SK-N-SH treated with all-trans-retinoic acid at 6 μM for 48 hours (cell line): ENCODE measurements at regions not wholly inside any gene's neighbourhood (a gene's known extent, or its start where the extent isn't known, plus 50 kb on each side); places are given as distances from the start of the nearest gene placed in this dataset.

Experiments
- ATAC-seq: fragments of 200-7000 bp; cut with Tn5 transposase; 3 replicates; pipeline ENCODE4 v1.9.1; 2020; ENCODE audit warnings: mild to moderate bottlenecking, moderate library complexity
- ARNTL ChIP-seq: fragments of 450-650 bp; formaldehyde crosslinking; IDR thresholded peaks from 2 replicates; pipeline ENCODE4 v1.5.0; 2020; ENCODE audit warnings: low read depth, mild to moderate bottlenecking, moderate library complexity, borderline replicate concordance
- BACH2 ChIP-seq: fragments of 250-450 bp; sonication (Bioruptor Pico); IDR thresholded peaks from 2 replicates; pipeline ENCODE4 v1.9.0; 2021; ENCODE audit warnings: mild to moderate bottlenecking, borderline replicate concordance
- CSDC2 ChIP-seq: fragments of 250-450 bp; sonication (Bioruptor Pico); IDR thresholded peaks from 2 replicates; pipeline ENCODE4 v1.5.0; 2020; ENCODE audit warnings: mild to moderate bottlenecking, moderate library complexity
- ESRRG ChIP-seq: fragments of 250-450 bp; sonication (Bioruptor Pico); IDR thresholded peaks from 2 replicates; pipeline ENCODE4 v1.6.1; 2021; ENCODE audit warnings: mild to moderate bottlenecking
- ISL1 ChIP-seq: fragments of 250-450 bp; sonication (Bioruptor Pico); IDR thresholded peaks from 2 replicates; pipeline ENCODE4 v2.1.2; 2022; ENCODE audit warnings: mild to moderate bottlenecking, moderate library complexity
- OSR1 ChIP-seq: fragments of 250-450 bp; sonication (Bioruptor Pico); IDR thresholded peaks from 2 replicates; pipeline ENCODE4 v1.8.0; 2022; ENCODE audit warnings: moderate library complexity, mild to moderate bottlenecking, inconsistent platforms
- PPARA ChIP-seq: fragments of 250-450 bp; sonication (Bioruptor Pico); IDR thresholded peaks from 2 replicates; pipeline ENCODE4 v1.5.0; 2020; ENCODE audit warnings: mild to moderate bottlenecking, borderline replicate concordance
- RARB ChIP-seq: fragments of 250-450 bp; sonication (Bioruptor Pico); IDR thresholded peaks from 2 replicates; pipeline ENCODE4 v1.8.0; 2021; ENCODE audit warnings: mild to moderate bottlenecking, moderate library complexity
- SNAI2 ChIP-seq: fragments of 250-450 bp; sonication (Bioruptor Pico); IDR thresholded peaks from 2 replicates; pipeline ENCODE4 v1.5.0; 2020; ENCODE audit warnings: mild to moderate bottlenecking, moderate library complexity
- TCF4 ChIP-seq: fragments of 250-450 bp; sonication (Bioruptor Pico); IDR thresholded peaks from 2 replicates; pipeline ENCODE4 v1.8.0; 2021; ENCODE audit warnings: mild to moderate bottlenecking, moderate library complexity, borderline replicate concordance
- ZC3H10 ChIP-seq: fragments of 250-450 bp; sonication (Bioruptor Pico); IDR thresholded peaks from 2 replicates; pipeline ENCODE4 v1.5.1; 2021; ENCODE audit warnings: mild to moderate bottlenecking, moderate library complexity
- ZFP3 ChIP-seq: fragments of 250-450 bp; sonication (Bioruptor Pico); IDR thresholded peaks from 2 replicates; pipeline ENCODE4 v1.5.0; 2020; ENCODE audit warnings: mild to moderate bottlenecking, moderate library complexity
- ZFP30 ChIP-seq: fragments of 450-650 bp; formaldehyde crosslinking; IDR thresholded peaks from 2 replicates; pipeline ENCODE4 v1.5.0; 2022; ENCODE audit warnings: mild to moderate bottlenecking, moderate library complexity
- ZNF70 ChIP-seq: fragments of 450-650 bp; formaldehyde crosslinking; IDR thresholded peaks from 2 replicates; pipeline ENCODE4 v1.5.0; 2020; ENCODE audit warnings: mild to moderate bottlenecking, moderate library complexity
- ZNF8 ChIP-seq: fragments of 450-650 bp; formaldehyde crosslinking; IDR thresholded peaks from 2 replicates; pipeline ENCODE4 v1.5.0; 2020; ENCODE audit warnings: mild to moderate bottlenecking, moderate library complexity
- TF ChIP-seq, protein P1 (sequence below): fragments of 250-450 bp; sonication (Bioruptor Pico); IDR thresholded peaks from 2 replicates; pipeline ENCODE4 v1.5.0; 2020; ENCODE audit warnings: mild to moderate bottlenecking, moderate library complexity
- TF ChIP-seq, protein P2 (sequence below): fragments of 250-450 bp; sonication (Bioruptor Pico); IDR thresholded peaks from 2 replicates; pipeline ENCODE4 v1.8.0; 2021; ENCODE audit warnings: low read depth, mild to moderate bottlenecking, moderate library complexity, borderline replicate concordance
- TF ChIP-seq, protein P3 (sequence below): fragments of 250-450 bp; sonication (Bioruptor Pico); IDR thresholded peaks from 2 replicates; pipeline ENCODE4 v1.5.1; 2021; ENCODE audit warnings: mild to moderate bottlenecking, moderate library complexity
- TF ChIP-seq, protein P4 (sequence below): fragments of 250-450 bp; sonication (Bioruptor Pico); IDR thresholded peaks from 2 replicates; pipeline ENCODE4 v1.8.0; 2020; ENCODE audit warnings: mild to moderate bottlenecking, moderate library complexity, borderline replicate concordance

DNA sequence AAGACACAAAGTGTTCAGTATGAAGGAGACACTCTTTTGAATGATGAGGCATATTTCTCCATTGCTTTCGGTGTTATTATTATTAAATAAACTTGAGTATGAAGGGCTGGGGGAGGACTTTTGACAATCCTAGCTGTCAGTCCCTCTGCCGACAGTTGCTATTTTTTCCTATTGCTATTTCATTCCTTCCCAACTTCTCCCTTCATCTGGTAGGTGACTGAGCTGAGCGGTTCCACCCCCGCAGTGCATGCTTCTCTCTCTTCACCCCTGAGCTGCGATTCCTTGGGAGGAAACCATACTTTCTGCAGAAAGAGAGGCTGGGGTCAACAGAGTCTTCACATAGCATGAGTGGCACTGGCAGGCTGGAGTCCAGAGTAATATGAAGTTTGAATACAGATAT, 261.2 kb upstream of the TAC1 start:
- no peak for ATAC-seq
- TF ChIP-seq ISL1: no peak
- no peak for TF ChIP-seq ZC3H10 (CRISPR knock-in tag)
- TF ChIP-seq, protein P1, sequence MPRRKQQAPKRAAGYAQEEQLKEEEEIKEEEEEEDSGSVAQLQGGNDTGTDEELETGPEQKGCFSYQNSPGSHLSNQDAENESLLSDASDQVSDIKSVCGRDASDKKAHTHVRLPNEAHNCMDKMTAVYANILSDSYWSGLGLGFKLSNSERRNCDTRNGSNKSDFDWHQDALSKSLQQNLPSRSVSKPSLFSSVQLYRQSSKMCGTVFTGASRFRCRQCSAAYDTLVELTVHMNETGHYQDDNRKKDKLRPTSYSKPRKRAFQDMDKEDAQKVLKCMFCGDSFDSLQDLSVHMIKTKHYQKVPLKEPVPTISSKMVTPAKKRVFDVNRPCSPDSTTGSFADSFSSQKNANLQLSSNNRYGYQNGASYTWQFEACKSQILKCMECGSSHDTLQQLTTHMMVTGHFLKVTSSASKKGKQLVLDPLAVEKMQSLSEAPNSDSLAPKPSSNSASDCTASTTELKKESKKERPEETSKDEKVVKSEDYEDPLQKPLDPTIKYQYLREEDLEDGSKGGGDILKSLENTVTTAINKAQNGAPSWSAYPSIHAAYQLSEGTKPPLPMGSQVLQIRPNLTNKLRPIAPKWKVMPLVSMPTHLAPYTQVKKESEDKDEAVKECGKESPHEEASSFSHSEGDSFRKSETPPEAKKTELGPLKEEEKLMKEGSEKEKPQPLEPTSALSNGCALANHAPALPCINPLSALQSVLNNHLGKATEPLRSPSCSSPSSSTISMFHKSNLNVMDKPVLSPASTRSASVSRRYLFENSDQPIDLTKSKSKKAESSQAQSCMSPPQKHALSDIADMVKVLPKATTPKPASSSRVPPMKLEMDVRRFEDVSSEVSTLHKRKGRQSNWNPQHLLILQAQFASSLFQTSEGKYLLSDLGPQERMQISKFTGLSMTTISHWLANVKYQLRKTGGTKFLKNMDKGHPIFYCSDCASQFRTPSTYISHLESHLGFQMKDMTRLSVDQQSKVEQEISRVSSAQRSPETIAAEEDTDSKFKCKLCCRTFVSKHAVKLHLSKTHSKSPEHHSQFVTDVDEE (CRISPR knock-in tag): no peak
- TF ChIP-seq PPARA (CRISPR knock-in tag): no peak
- TF ChIP-seq ESRRG: no peak
- no peak for TF ChIP-seq ZNF70 (CRISPR knock-in tag)
- TF ChIP-seq ZFP30 (CRISPR knock-in tag): no peak
- no peak for TF ChIP-seq RARB (CRISPR knock-in tag)
- TF ChIP-seq, protein P2, sequence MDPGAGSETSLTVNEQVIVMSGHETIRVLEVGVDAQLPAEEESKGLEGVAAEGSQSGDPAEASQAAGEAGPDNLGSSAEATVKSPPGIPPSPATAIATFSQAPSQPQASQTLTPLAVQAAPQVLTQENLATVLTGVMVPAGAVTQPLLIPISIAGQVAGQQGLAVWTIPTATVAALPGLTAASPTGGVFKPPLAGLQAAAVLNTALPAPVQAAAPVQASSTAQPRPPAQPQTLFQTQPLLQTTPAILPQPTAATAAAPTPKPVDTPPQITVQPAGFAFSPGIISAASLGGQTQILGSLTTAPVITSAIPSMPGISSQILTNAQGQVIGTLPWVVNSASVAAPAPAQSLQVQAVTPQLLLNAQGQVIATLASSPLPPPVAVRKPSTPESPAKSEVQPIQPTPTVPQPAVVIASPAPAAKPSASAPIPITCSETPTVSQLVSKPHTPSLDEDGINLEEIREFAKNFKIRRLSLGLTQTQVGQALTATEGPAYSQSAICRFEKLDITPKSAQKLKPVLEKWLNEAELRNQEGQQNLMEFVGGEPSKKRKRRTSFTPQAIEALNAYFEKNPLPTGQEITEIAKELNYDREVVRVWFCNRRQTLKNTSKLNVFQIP (CRISPR knock-in tag): no peak
- TF ChIP-seq, protein P3, sequence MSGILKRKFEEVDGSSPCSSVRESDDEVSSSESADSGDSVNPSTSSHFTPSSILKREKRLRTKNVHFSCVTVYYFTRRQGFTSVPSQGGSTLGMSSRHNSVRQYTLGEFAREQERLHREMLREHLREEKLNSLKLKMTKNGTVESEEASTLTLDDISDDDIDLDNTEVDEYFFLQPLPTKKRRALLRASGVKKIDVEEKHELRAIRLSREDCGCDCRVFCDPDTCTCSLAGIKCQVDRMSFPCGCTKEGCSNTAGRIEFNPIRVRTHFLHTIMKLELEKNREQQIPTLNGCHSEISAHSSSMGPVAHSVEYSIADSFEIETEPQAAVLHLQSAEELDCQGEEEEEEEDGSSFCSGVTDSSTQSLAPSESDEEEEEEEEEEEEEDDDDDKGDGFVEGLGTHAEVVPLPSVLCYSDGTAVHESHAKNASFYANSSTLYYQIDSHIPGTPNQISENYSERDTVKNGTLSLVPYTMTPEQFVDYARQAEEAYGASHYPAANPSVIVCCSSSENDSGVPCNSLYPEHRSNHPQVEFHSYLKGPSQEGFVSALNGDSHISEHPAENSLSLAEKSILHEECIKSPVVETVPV: no peak
- no peak for TF ChIP-seq TCF4 (CRISPR knock-in tag)
- TF ChIP-seq ZNF8 (CRISPR knock-in tag): no peak
- TF ChIP-seq BACH2: no peak
- TF ChIP-seq ZFP3: no peak
- no peak for TF ChIP-seq CSDC2 (CRISPR knock-in tag)
- TF ChIP-seq OSR1: no peak

DNA sequence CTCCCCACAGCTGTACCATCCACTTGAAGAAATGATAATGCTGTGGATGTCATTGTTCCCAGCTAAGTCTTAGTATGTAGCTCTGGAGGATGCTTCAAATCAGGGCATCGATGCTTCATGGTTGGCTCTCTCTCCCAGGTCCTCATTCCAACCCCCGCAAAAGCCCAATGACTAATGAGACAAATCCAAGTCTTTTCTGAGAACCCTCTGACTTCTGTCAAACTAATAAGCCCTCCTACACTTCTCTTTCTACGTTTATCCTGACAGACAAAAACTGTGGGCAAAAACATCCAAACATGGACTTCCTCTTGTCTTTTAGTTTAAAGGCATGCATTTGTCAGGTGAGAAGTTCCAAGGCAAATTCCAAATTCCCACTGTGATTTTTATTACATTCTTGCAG, 260.4 kb upstream of the TAC1 start:
- TF ChIP-seq ESRRG: no peak
- no peak for ATAC-seq

DNA sequence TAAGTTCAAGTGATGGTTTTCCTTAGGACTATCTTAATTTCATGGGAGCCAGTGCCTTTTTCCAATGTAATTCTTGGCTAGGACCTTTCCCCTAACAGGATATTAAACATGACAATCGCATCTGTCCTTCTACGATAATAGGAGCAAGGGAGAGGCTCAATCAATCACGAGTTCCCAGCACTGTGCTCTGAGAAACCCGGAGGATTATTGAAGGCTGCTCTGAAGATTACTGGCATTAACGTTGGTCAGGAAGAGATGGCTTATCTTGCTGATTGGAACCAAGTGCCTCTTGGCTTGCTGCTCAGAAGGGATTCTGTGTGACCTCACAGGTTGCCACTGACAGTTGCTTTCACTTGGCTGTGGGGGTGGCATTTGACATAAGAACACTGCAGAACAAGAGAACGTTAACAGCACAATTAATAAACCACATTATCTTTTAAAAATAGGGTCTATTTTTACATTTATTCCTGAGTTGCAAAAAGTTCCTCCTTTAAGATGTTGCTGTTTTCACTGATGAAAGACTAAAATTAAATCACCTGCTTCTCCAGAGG, 252.1 kb upstream of the TAC1 start:
- ATAC-seq: no peak
- no peak for TF ChIP-seq ARNTL (CRISPR knock-in tag)
- no peak for TF ChIP-seq SNAI2
- TF ChIP-seq TCF4 (CRISPR knock-in tag): no peak
- TF ChIP-seq, protein P2 (CRISPR knock-in tag): no peak
- no peak for TF ChIP-seq ZC3H10 (CRISPR knock-in tag)
- TF ChIP-seq, protein P4, sequence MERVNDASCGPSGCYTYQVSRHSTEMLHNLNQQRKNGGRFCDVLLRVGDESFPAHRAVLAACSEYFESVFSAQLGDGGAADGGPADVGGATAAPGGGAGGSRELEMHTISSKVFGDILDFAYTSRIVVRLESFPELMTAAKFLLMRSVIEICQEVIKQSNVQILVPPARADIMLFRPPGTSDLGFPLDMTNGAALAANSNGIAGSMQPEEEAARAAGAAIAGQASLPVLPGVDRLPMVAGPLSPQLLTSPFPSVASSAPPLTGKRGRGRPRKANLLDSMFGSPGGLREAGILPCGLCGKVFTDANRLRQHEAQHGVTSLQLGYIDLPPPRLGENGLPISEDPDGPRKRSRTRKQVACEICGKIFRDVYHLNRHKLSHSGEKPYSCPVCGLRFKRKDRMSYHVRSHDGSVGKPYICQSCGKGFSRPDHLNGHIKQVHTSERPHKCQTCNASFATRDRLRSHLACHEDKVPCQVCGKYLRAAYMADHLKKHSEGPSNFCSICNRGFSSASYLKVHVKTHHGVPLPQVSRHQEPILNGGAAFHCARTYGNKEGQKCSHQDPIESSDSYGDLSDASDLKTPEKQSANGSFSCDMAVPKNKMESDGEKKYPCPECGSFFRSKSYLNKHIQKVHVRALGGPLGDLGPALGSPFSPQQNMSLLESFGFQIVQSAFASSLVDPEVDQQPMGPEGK (CRISPR knock-in tag): no peak
- no peak for TF ChIP-seq PPARA (CRISPR knock-in tag)
- no peak for TF ChIP-seq ZNF70 (CRISPR knock-in tag)
- TF ChIP-seq ZNF8 (CRISPR knock-in tag): no peak
- TF ChIP-seq ESRRG: no peak
- no peak for TF ChIP-seq BACH2
- TF ChIP-seq, protein P3: no peak
- TF ChIP-seq RARB (CRISPR knock-in tag): no peak
- TF ChIP-seq, protein P1 (CRISPR knock-in tag): no peak
